Neutrophil (primary cell): ENCODE measurements at regions not wholly inside any gene's neighbourhood (a gene's known extent, or its start where the extent isn't known, plus 50 kb on each side); places are given as distances from the start of the nearest gene placed in this dataset.
"Not testable (repeated sequence)": the region's sequence is repeated elsewhere in the genome, so short reads cannot be mapped to it uniquely, and the experiment has no call there.

ENCODE experiments used
- H3K27ac ChIP-seq: fragments of 200-600 bp; sonication (generic); 2 replicates; pipeline ENCODE4 v1.5.1; 2016; ENCODE audit warnings: mild to moderate bottlenecking, moderate library complexity
- H3K27me3 ChIP-seq: fragments of 200-600 bp; sonication (generic); 2 replicates; pipeline ENCODE4 v1.6.0; 2016; ENCODE audit warnings: mild to moderate bottlenecking
- H3K36me3 ChIP-seq: fragments of 200-600 bp; sonication (generic); 2 replicates; pipeline ENCODE4 v1.5.1; 2017
- H3K4me1 ChIP-seq, 2 experiments: fragments of 200-600 bp in 1 of 2; sonication (generic) in 1 of 2; 1 replicate in 1 of 2; 2 replicates in 1 of 2; pipeline versions ENCODE4 v1.5.1 to v1.6.1; 2013 to 2016; ENCODE audit warnings: low read depth in 1 of 2, low read length in 1 of 2, mild to moderate bottlenecking in 1 of 2, moderate library complexity in 1 of 2; ENCODE audit not compliant: control insufficient read depth in 1 of 2, insufficient read depth in 1 of 2
- H3K4me3 ChIP-seq, 2 experiments: fragments of 200-600 bp in 1 of 2; sonication (generic) in 1 of 2; 1 replicate in 1 of 2; 2 replicates in 1 of 2; pipeline ENCODE4 v1.5.1; 2013 to 2016; ENCODE audit warnings: low read depth in 1 of 2, low read length in 1 of 2, mild to moderate bottlenecking in 1 of 2, moderate library complexity in 1 of 2
- H3K9me3 ChIP-seq: fragments of 200-600 bp; sonication (generic); 2 replicates; pipeline ENCODE4 v1.5.1; 2016
- CTCF ChIP-seq: fragments of 200-600 bp; sonication (generic); IDR thresholded peaks from 2 replicates; pipeline ENCODE4 v1.5.1; 2016; ENCODE audit warnings: antibody characterized with exemption

GRCh38 chr1:199242601-199243000 is 603.8 kb downstream of the PTPRC start:
- H3K27ac ChIP-seq, result no peak overlapping the region
- no peaks in the 10 kb centered on the region for H3K9me3 ChIP-seq
- no peaks in the 10 kb centered on the region for H3K36me3 ChIP-seq
- no peak for TF ChIP-seq CTCF
- no peak overlapping the region for H3K4me3 ChIP-seq
- no peaks in the 10 kb centered on the region for H3K27me3 ChIP-seq
- H3K4me1 ChIP-seq, result peaks cover 4 to 5% of the 10 kb centered on the region in 2 experiments

GRCh38 chr1:199243423-199244061 is 604.7 kb downstream of the PTPRC start:
- no peak overlapping the region for H3K27ac ChIP-seq
- H3K9me3 ChIP-seq, result no peaks in the 10 kb centered on the region
- no peaks in the 10 kb centered on the region for H3K27me3 ChIP-seq
- H3K36me3 ChIP-seq, result no peaks in the 10 kb centered on the region
- H3K4me3 ChIP-seq, result no peak overlapping the region
- peaks cover 4 to 5% of the 10 kb centered on the region in 2 experiments for H3K4me1 ChIP-seq
- TF ChIP-seq CTCF, result no peak

DNA sequence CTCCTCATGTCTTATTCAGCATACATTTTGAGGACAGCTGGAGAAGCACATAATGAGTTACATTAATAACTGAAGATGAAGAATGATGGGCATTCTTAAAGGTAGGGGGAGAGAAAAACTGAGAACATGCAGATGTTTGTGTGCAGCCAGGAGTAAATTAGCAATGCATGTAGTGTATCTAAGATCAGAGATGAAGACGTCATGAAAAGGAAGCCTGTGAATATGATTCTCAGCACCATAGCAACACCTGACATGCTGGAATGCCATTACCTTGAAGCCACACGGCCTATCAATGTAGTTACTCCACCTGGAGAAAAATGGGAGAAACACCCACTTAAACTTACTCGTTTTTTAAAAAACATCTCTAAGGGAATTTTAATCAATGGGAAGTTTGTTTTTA is 607.1 kb downstream of the PTPRC start:
- no peaks in the 10 kb centered on the region for H3K9me3 ChIP-seq
- H3K27me3 ChIP-seq, result no peaks in the 10 kb centered on the region
- H3K4me1 ChIP-seq, result peaks cover 4 to 5% of the 10 kb centered on the region in 2 experiments
- no peak overlapping the region for H3K27ac ChIP-seq
- no peak for TF ChIP-seq CTCF
- H3K36me3 ChIP-seq, result no peaks in the 10 kb centered on the region
- H3K4me3 ChIP-seq, result no peak overlapping the region

DNA sequence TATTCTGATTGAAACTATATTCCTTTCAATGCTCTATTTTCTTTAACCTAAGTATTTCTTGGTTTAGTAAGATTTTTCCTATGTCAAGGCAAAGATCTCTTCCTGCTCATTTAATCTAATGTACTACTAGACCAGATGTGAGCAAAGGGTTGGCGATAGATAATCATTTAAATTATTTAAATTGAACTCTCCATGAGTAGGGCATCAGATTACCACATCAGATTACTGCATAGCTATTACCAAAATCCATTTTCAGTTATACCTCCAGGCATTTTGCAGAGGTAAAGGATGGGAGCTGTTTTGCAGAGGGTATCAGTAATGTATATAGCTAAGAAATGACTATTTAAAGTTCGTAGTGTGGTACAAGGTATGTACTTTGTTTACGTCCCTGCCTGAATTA is 607.9 kb downstream of the PTPRC start:
- no peak for TF ChIP-seq CTCF
- H3K4me1 ChIP-seq, result peaks cover 4 to 5% of the 10 kb centered on the region in 2 experiments
- no peak overlapping the region for H3K27ac ChIP-seq
- H3K9me3 ChIP-seq, result no peaks in the 10 kb centered on the region
- no peaks in the 10 kb centered on the region for H3K27me3 ChIP-seq
- H3K4me3 ChIP-seq, result no peak overlapping the region
- H3K36me3 ChIP-seq, result no peaks in the 10 kb centered on the region

- H3K4me1 ChIP-seq, result no peaks in the 10 kb centered on the region
- no peaks in the 10 kb centered on the region for H3K9me3 ChIP-seq
- H3K27ac ChIP-seq, result no peak overlapping the region
- no peak overlapping the region for H3K4me3 ChIP-seq
- H3K27me3 ChIP-seq, result no peaks in the 10 kb centered on the region
- no peaks in the 10 kb centered on the region for H3K36me3 ChIP-seq
- TF ChIP-seq CTCF, result no peak
Observed at GRCh38 chr1:199247891-199248290, 609.1 kb downstream of the PTPRC start.

- not testable (repeated sequence) for H3K36me3 ChIP-seq, H3K4me1 ChIP-seq, H3K27ac ChIP-seq, H3K27me3 ChIP-seq, H3K9me3 ChIP-seq, H3K4me3 ChIP-seq
Observed at GRCh38 chr1:199254040-199254439, 615.2 kb downstream of the PTPRC start.
